Uterus (tissue), 3 donors: ENCODE measurements at regions not wholly inside any gene's neighbourhood (a gene's known extent, or its start where the extent isn't known, plus 50 kb on each side); places are given as distances from the start of the nearest gene placed in this dataset. TPM values are rescaled to one million over a fixed set of nuclear protein-coding genes. Genes with fewer than 3 reads are reported as not detected.

ENCODE experiments used
- DNase-seq, 2 donors: peaks; one replicate each; pipeline ENCODE4 v3.0.0-alpha.2; 2019 to 2020
- H3K27ac ChIP-seq, 2 donors: fragments of 200-600 bp; sonication (generic); 1 replicate in 1 of 2; 2 replicates in 1 of 2; pipeline ENCODE4 v1.5.1; 2016 to 2018
- H3K27me3 ChIP-seq, 2 donors: fragments of 200-600 bp; sonication (generic); one replicate each; pipeline ENCODE4 v1.5.1; 2018 to 2019; ENCODE audit warnings: control low read depth in 1 of 2
- H3K36me3 ChIP-seq, 2 donors: fragments of 200-600 bp; sonication (generic); one replicate each; pipeline ENCODE4 v1.5.1; 2019; ENCODE audit warnings: control low read depth in 1 of 2
- H3K4me1 ChIP-seq, 2 donors: fragments of 200-600 bp; sonication (generic); one replicate each; pipeline ENCODE4 v1.5.1; 2018 to 2019; ENCODE audit warnings: control low read depth in 1 of 2
- H3K4me3 ChIP-seq, 2 donors: fragments of 200-600 bp; sonication (generic); 1 replicate in 1 of 2; 2 replicates in 1 of 2; pipeline ENCODE4 v1.5.1; 2018 to 2019; ENCODE audit warnings: mild to moderate bottlenecking in 1 of 2
- H3K9me3 ChIP-seq, 2 donors: fragments of 200-600 bp; sonication (generic); one replicate each; pipeline ENCODE4 v1.5.1; 2019; ENCODE audit warnings: control low read depth in 1 of 2
- POLR2A ChIP-seq, 2 donors: fragments of 450-650 bp; IDR thresholded peaks; one replicate each; pipeline ENCODE4 v1.6.1; 2016; ENCODE audit warnings: antibody characterized with exemption in 2 of 2, mild to moderate bottlenecking in 1 of 2, moderate library complexity in 1 of 2
- intact Hi-C: fragments of 100-400 bp; cut with DNase I; formaldehyde crosslinking; loops from one replicate; pipeline ENCODE4 v1.15.1; 2023; ENCODE audit warnings: low total_unique reads
- small RNA-seq: library from RNA; depleted of rRNA; stranded (forward); fragments of <200 nt; gene quantifications from one replicate; pipeline ENCODE3, GENCODE V24; 2016
- TF ChIP-seq, protein P1 (sequence below), 4 experiments: fragments of 200-600 bp in 2 of 4; fragments of 450-650 bp in 2 of 4; sonication (generic) in 2 of 4; IDR thresholded peaks; one replicate each; pipeline ENCODE4 v1.5.1; 2016 to 2019; ENCODE audit warnings: antibody characterized with exemption in 4 of 4, mild to moderate bottlenecking in 2 of 4, moderate library complexity in 1 of 4
- donor health status: DM: yes; HTN: yes; CAD: no.

DNA sequence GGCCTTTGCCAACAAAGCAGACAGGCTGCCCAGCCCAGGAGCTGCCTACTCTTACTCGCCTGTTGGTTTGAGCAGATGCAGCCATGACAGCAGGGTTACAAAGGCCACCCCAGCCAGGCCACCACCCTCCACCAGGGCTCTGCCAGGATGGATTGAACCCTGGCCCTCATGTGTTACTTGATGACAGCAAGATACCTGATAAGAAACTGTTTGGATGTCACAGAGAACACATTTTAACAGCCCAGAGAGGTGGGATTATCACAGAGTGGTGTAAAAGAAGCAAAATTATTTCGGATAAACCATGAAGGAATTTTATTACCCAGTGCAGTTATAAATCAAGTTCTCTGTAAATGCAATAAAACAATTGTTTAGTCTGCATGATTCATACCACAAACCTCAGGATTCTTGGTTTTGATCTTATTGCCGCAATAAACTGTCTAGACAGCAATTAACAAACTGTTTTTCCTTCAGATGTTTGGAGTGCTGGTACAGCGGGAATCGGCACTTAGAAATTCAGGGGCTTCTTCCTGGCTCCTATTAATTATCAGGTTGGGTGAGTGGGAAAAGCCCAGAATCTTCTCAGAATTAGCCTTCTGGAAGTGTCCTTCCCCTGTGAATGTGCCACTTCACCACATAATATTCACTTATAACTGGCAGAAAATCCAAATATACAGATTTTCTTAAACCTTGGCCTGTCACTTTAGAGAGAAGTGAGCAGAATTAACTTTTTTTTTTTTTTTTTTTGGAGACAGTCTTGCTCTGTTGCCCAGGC is 58.0 kb upstream of the SALL4 start:
- Histone ChIP-seq H3K4me3 (no peak overlapping the region), H3K9me3 (no peaks in the 10 kb centered on the region), H3K27me3 (no peaks in the 10 kb centered on the region), H3K27ac (no peak overlapping the region), H3K4me1 (no peaks in the 10 kb centered on the region), H3K36me3 (no peaks in the 10 kb centered on the region)
- intact Hi-C loops: no loop called here
- TF ChIP-seq, protein P1, sequence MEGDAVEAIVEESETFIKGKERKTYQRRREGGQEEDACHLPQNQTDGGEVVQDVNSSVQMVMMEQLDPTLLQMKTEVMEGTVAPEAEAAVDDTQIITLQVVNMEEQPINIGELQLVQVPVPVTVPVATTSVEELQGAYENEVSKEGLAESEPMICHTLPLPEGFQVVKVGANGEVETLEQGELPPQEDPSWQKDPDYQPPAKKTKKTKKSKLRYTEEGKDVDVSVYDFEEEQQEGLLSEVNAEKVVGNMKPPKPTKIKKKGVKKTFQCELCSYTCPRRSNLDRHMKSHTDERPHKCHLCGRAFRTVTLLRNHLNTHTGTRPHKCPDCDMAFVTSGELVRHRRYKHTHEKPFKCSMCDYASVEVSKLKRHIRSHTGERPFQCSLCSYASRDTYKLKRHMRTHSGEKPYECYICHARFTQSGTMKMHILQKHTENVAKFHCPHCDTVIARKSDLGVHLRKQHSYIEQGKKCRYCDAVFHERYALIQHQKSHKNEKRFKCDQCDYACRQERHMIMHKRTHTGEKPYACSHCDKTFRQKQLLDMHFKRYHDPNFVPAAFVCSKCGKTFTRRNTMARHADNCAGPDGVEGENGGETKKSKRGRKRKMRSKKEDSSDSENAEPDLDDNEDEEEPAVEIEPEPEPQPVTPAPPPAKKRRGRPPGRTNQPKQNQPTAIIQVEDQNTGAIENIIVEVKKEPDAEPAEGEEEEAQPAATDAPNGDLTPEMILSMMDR (IDR thresholded peaks at IDR 0.05): no peak
- no peak for TF ChIP-seq POLR2A (IDR thresholded peaks at IDR 0.05)
- no peak for DNase-seq

DNA sequence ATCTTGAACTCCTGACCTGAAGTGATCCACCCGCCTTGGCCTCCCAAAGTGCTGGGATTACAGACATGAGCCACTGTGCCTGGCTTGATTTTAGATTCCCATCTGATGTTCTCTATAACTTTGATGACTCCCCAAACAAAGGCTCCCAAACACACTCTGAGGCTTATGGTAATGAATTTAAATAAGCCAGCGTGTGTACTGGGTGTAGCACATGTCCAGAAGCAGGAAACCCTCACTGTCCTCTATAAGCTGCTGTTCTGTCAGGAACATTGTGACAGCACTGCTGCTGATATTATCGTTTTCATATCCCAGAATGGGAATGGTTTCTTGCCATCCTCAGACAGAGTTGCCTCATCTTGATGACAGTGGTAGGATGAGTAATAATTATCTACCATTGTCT is 54.1 kb upstream of the SALL4 start:
- no peak for DNase-seq

DNA sequence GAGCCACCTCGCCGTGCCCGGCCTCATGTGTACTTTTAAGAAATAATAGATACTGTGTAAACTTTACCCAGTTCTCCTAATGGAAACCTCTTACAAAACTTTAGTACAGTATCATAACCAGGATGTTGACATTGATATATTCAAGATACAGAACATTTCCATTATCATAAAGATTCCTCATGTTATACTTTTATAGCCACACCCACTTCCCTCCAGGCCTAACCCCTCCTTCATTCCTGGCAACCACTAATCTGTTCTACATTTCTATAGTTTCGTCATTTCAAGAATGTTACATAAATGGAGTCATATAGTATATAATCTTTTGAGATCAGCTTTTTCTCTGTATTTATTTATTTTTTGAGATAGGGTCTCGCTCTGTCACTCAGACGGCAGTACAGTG is 52.6 kb upstream of the SALL4 start:
- TF ChIP-seq, protein P1 (IDR thresholded peaks at IDR 0.05): no peak
- TF ChIP-seq POLR2A (IDR thresholded peaks at IDR 0.05): no peak
- H3K27ac ChIP-seq: no peak overlapping the region
- no peak overlapping the region for H3K4me3 ChIP-seq
- no peak for DNase-seq
- no peaks in the 10 kb centered on the region for H3K27me3 ChIP-seq
- no peaks in the 10 kb centered on the region for H3K9me3 ChIP-seq
- no peaks in the 10 kb centered on the region for H3K4me1 ChIP-seq
- intact Hi-C loops: no loop called here
- no peaks in the 10 kb centered on the region for H3K36me3 ChIP-seq

More for the DNA sequence above, 54.1 kb upstream of the SALL4 start:
- H3K27me3 ChIP-seq: no peaks in the 10 kb centered on the region
- H3K27ac ChIP-seq: no peak overlapping the region
- H3K4me3 ChIP-seq: no peak overlapping the region
- H3K36me3 ChIP-seq: no peaks in the 10 kb centered on the region
- no peaks in the 10 kb centered on the region for H3K9me3 ChIP-seq
- no peaks in the 10 kb centered on the region for H3K4me1 ChIP-seq
- TF ChIP-seq POLR2A (IDR thresholded peaks at IDR 0.05): no peak
- TF ChIP-seq, protein P1 (IDR thresholded peaks at IDR 0.05): no peak
- intact Hi-C loops: no loop called here

Small RNA genes lying in the stretch of these regions (small RNA-seq; reads per million reads assigned to genes)
- gene RNU6-347P (not detected), gene RNU7-6P (not detected)
